RWPE2 (cell line): ENCODE measurements at regions not wholly inside any gene's neighbourhood (a gene's known extent, or its start where the extent isn't known, plus 50 kb on each side); places are given as distances from the start of the nearest gene placed in this dataset.

Experiments
- ATAC-seq: fragments of 200-7000 bp; cut with Tn5 transposase; 3 replicates; pipeline ENCODE4 v1.9.1; 2021; ENCODE audit warnings: low read depth
- DNase-seq: peaks from one replicate; pipeline ENCODE4 v3.0.0-alpha.2; 2020; ENCODE audit warnings: low spot score
- H3K27ac ChIP-seq: fragments of 450-650 bp; 2 replicates; pipeline ENCODE4 v1.5.1; 2017; ENCODE audit warnings: mild to moderate bottlenecking; ENCODE audit not compliant: poor library complexity, severe bottlenecking
- H3K27me3 ChIP-seq: fragments of 250-450 bp; sonication (Bioruptor Pico); 2 replicates; pipeline ENCODE4 v1.5.1; 2021; ENCODE audit warnings: mild to moderate bottlenecking, moderate library complexity; ENCODE audit not compliant: insufficient read depth, poor library complexity, severe bottlenecking
- H3K36me3 ChIP-seq: fragments of 250-450 bp; sonication (Bioruptor Pico); 2 replicates; pipeline ENCODE4 v1.5.1; 2020; ENCODE audit warnings: low read depth, mild to moderate bottlenecking, moderate library complexity
- H3K4me1 ChIP-seq: fragments of 250-450 bp; sonication (Bioruptor Pico); 2 replicates; pipeline ENCODE4 v1.5.1; 2021; ENCODE audit warnings: mild to moderate bottlenecking, moderate library complexity; ENCODE audit not compliant: insufficient read depth, poor library complexity, severe bottlenecking
- H3K4me3 ChIP-seq: fragments of 250-450 bp; sonication (Bioruptor Pico); 2 replicates; pipeline ENCODE4 v1.5.1; 2021; ENCODE audit warnings: mild to moderate bottlenecking, moderate library complexity; ENCODE audit not compliant: severe bottlenecking
- H3K9me3 ChIP-seq: fragments of 250-450 bp; sonication (Bioruptor Pico); 2 replicates; pipeline ENCODE4 v1.5.1; 2021; ENCODE audit warnings: mild to moderate bottlenecking, moderate library complexity; ENCODE audit not compliant: severe bottlenecking
- CTCF ChIP-seq: fragments of 450-650 bp; IDR thresholded peaks from one replicate; pipeline ENCODE4 v1.5.1; 2017; ENCODE audit warnings: mild to moderate bottlenecking, moderate library complexity; ENCODE audit not compliant: poor library complexity, severe bottlenecking

GRCh38 chr14:53356361-53357150 lies 203.4 kb upstream of the DDHD1 start:
- no peak for TF ChIP-seq CTCF
- ATAC-seq (no peak), DNase-seq (no peak)
- H3K27me3 ChIP-seq: no peaks in the 10 kb centered on the region
- H3K4me3 ChIP-seq: no peak overlapping the region
- H3K36me3 ChIP-seq: no peaks in the 10 kb centered on the region
- no peaks in the 10 kb centered on the region for H3K9me3 ChIP-seq
- peak overlapping the region; percentile 24 for H3K27ac ChIP-seq
- peaks cover 10% of the 10 kb centered on the region for H3K4me1 ChIP-seq

- peak overlapping the region; percentile 24 for H3K27ac ChIP-seq
- DNase-seq (no peak), ATAC-seq (peak; percentile 93)
- H3K4me3 ChIP-seq: no peak overlapping the region
- no peak for TF ChIP-seq CTCF
- H3K9me3 ChIP-seq: no peaks in the 10 kb centered on the region
- H3K4me1 ChIP-seq: peaks cover 10% of the 10 kb centered on the region
- no peaks in the 10 kb centered on the region for H3K27me3 ChIP-seq
- H3K36me3 ChIP-seq: no peaks in the 10 kb centered on the region
These were observed 202.5 kb upstream of the DDHD1 start for GRCh38 chr14:53355581-53356112.

- Histone ChIP-seq H3K4me3 (no peak overlapping the region), H3K4me1 (peaks cover 10% of the 10 kb centered on the region), H3K9me3 (no peaks in the 10 kb centered on the region), H3K27me3 (no peaks in the 10 kb centered on the region), H3K27ac (no peak overlapping the region), H3K36me3 (no peaks in the 10 kb centered on the region)
- DNase-seq (no peak), ATAC-seq (no peak)
- TF ChIP-seq CTCF: no peak
These were observed 201.2 kb upstream of the DDHD1 start for GRCh38 chr14:53354336-53354735.

GRCh38 chr14:53350866-53351265 lies 197.7 kb upstream of the DDHD1 start:
- H3K4me1 ChIP-seq: peaks cover 9% of the 10 kb centered on the region
- no peak for TF ChIP-seq CTCF
- ATAC-seq (no peak), DNase-seq (no peak)
- no peaks in the 10 kb centered on the region for H3K27me3 ChIP-seq
- no peaks in the 10 kb centered on the region for H3K36me3 ChIP-seq
- no peaks in the 10 kb centered on the region for H3K9me3 ChIP-seq
- no peak overlapping the region for H3K4me3 ChIP-seq
- H3K27ac ChIP-seq: no peak overlapping the region

GRCh38 chr14:53350429-53350828 lies 197.3 kb upstream of the DDHD1 start:
- no peaks in the 10 kb centered on the region for H3K36me3 ChIP-seq
- ATAC-seq (no peak), DNase-seq (no peak)
- no peaks in the 10 kb centered on the region for H3K9me3 ChIP-seq
- H3K27ac ChIP-seq: no peak overlapping the region
- no peaks in the 10 kb centered on the region for H3K27me3 ChIP-seq
- peaks cover 5% of the 10 kb centered on the region for H3K4me1 ChIP-seq
- TF ChIP-seq CTCF: no peak
- H3K4me3 ChIP-seq: no peak overlapping the region
